T-cell (primary cell): ENCODE measurements at regions not wholly inside any gene's neighbourhood (a gene's known extent, or its start where the extent isn't known, plus 50 kb on each side); places are given as distances from the start of the nearest gene placed in this dataset.

Experiments used
- ATAC-seq, 4 experiments: fragments of 200-7000 bp in 3 of 4; fragments of 150-1000 bp in 1 of 4; cut with Tn5 transposase; replicated peaks in 1 of 4; 1 replicate in 3 of 4; 2 replicates in 1 of 4; pipeline ENCODE4 v1.10.0; 2021; ENCODE audit warnings: moderate library complexity in 3 of 4, mild to moderate bottlenecking in 2 of 4, moderate number of reproducible peaks in 1 of 4
- CTCF ChIA-PET, 2 donors: fragments of 300-600 bp; sonication (Branson Sonifier 250); formaldehyde crosslinking; loops; one replicate each; lab custom pipeline; 2022; ENCODE audit warnings: antibody characterized with exemption in 2 of 2; lab: Charles Lee
- POLR2A ChIA-PET, 2 donors: fragments of 300-600 bp; sonication (Branson Sonifier 250); formaldehyde crosslinking; loops; one replicate each; lab custom pipeline; 2022; ENCODE audit warnings: antibody characterized with exemption in 2 of 2; lab: Charles Lee
- DNase-seq, 35 experiments: peaks; one replicate each; pipeline versions ENCODE4 v3.0.0 to v3.0.0-alpha.2; 2013 to 2023
- H3K27ac ChIP-seq: one replicate; pipeline ENCODE4 v1.5.1; 2013; ENCODE audit warnings: low read length
- H3K27me3 ChIP-seq, 2 experiments: replicated peaks in 1 of 2; 1 replicate in 1 of 2; 2 replicates in 1 of 2; pipeline versions ENCODE4 v1.6.1 to v1.7.0; 2013; ENCODE audit warnings: low read length in 1 of 2, mixed read lengths in 1 of 2; ENCODE audit not compliant: control insufficient read depth in 2 of 2, insufficient read depth in 2 of 2; ENCODE audit errors: extremely low read depth in 1 of 2
- H3K36me3 ChIP-seq, 2 donors: 1 replicate in 1 of 2; 2 replicates in 1 of 2; pipeline versions ENCODE4 v1.6.1 to v1.7.0; 2013; ENCODE audit warnings: low read length in 1 of 2; ENCODE audit not compliant: control insufficient read depth in 2 of 2, insufficient read depth in 1 of 2; ENCODE audit errors: extremely low read depth in 1 of 2
- H3K4me1 ChIP-seq, 2 experiments: 1 replicate in 1 of 2; 2 replicates in 1 of 2; pipeline versions ENCODE4 v1.6.1 to v1.7.0; 2013; ENCODE audit warnings: low read length in 2 of 2, mixed read lengths in 1 of 2; ENCODE audit not compliant: insufficient read depth in 2 of 2, control insufficient read depth in 1 of 2; ENCODE audit errors: extremely low read depth in 1 of 2
- H3K4me3 ChIP-seq, 2 donors: 1 replicate in 1 of 2; 2 replicates in 1 of 2; pipeline versions ENCODE4 v1.5.1 to v1.7.0; 2013; ENCODE audit warnings: mild to moderate bottlenecking in 2 of 2, low read length in 1 of 2, moderate library complexity in 1 of 2; ENCODE audit not compliant: control insufficient read depth in 1 of 2; ENCODE audit errors: extremely low read depth in 1 of 2
- H3K9me3 ChIP-seq: 2 replicates; pipeline ENCODE4 v1.7.0; 2013
- H3K27ac Mint-ChIP-seq, 2 donors: one replicate each; pipeline ENCODE4 v1.8.0; 2020 to 2021; ENCODE audit warnings: mild to moderate bottlenecking in 2 of 2, mixed read lengths in 2 of 2
- H3K27me3 Mint-ChIP-seq, 2 donors: one replicate each; pipeline ENCODE4 v1.8.0; 2021 to 2022; ENCODE audit warnings: mixed read lengths in 2 of 2
- H3K36me3 Mint-ChIP-seq: one replicate; pipeline ENCODE4 v1.8.0; 2021; ENCODE audit warnings: mixed read lengths
- H3K4me1 Mint-ChIP-seq, 3 donors: one replicate each; pipeline ENCODE4 v1.8.0; 2020 to 2022; ENCODE audit warnings: mixed read lengths in 3 of 3, mild to moderate bottlenecking in 1 of 3
- H3K4me3 Mint-ChIP-seq, 3 donors: one replicate each; pipeline ENCODE4 v1.8.0; 2020 to 2022; ENCODE audit warnings: mild to moderate bottlenecking in 3 of 3, mixed read lengths in 3 of 3, moderate library complexity in 3 of 3
- H3K9me3 Mint-ChIP-seq, 3 donors: one replicate each; pipeline ENCODE4 v1.8.0; 2020 to 2022; ENCODE audit warnings: mixed read lengths in 3 of 3
- WGBS: methylation state at CpG from one replicate; pipeline ENCODE4 v1.1.5; 2013; ENCODE audit warnings: missing lambda C conversion rate; ENCODE audit not compliant: insufficient coverage; 5-methylcytosine and 5-hydroxymethylcytosine counted together

GRCh38 chr3:118036215-118036614, 998.4 kb downstream of the IGSF11 start:
- peaks cover 19 to 36% (median 33%) of the 10 kb centered on the region in 3 donors for H3K9me3 Mint-ChIP-seq
- Histone ChIP-seq H3K36me3 (no peaks in the 10 kb centered on the region), H3K4me3 (no peak overlapping the region), H3K27ac (no peak overlapping the region), H3K27me3 (no peaks in the 10 kb centered on the region), H3K9me3 (no peaks in the 10 kb centered on the region), H3K4me1 (no peaks in the 10 kb centered on the region)
- CTCF ChIA-PET, result no interaction called here
- no peaks in the 10 kb centered on the region for H3K27me3 Mint-ChIP-seq
- WGBS, result no CpG with 5 or more reads among the region's 1 CpG
- ATAC-seq (no peak), DNase-seq (no peak)
- H3K4me3 Mint-ChIP-seq, result no peak overlapping the region
- no peaks in the 10 kb centered on the region for H3K36me3 Mint-ChIP-seq
- no peak overlapping the region for H3K27ac Mint-ChIP-seq
- POLR2A ChIA-PET, result no interaction called here
- no peaks in the 10 kb centered on the region for H3K4me1 Mint-ChIP-seq

- no peak for DNase-seq
- CTCF ChIA-PET, result interaction anchor here in 1 of 2 donors (0.6 kb wide), 1 partner anchor 72 kb away, joined by 4 read pairs; no protein-coding TSS in a partner anchor
- no peaks in the 10 kb centered on the region for H3K4me1 ChIP-seq
- Mint-ChIP-seq H3K27ac (no peak overlapping the region), H3K27me3 (no peaks in the 10 kb centered on the region), H3K4me1 (no peaks in the 10 kb centered on the region), H3K9me3 (peaks cover 6 to 26% (median 20%) of the 10 kb centered on the region in 3 donors), H3K4me3 (no peak overlapping the region), H3K36me3 (no peaks in the 10 kb centered on the region)
- no peak for ATAC-seq
- H3K9me3 ChIP-seq, result no peaks in the 10 kb centered on the region
- H3K36me3 ChIP-seq, result no peaks in the 10 kb centered on the region
- no peaks in the 10 kb centered on the region for H3K27me3 ChIP-seq
- H3K27ac ChIP-seq, result no peak overlapping the region
- WGBS, result no CpG with 5 or more reads among the region's 1 CpG
- POLR2A ChIA-PET, result no interaction called here
- no peak overlapping the region for H3K4me3 ChIP-seq
These were observed 979.3 kb downstream of the IGSF11 start for GRCh38 chr3:118055381-118055780.

- H3K36me3 Mint-ChIP-seq, result no peaks in the 10 kb centered on the region
- H3K9me3 Mint-ChIP-seq, result peaks cover 6 to 24% (median 13%) of the 10 kb centered on the region in 3 donors
- Histone ChIP-seq H3K4me1 (no peaks in the 10 kb centered on the region), H3K9me3 (no peaks in the 10 kb centered on the region), H3K27ac (no peak overlapping the region), H3K4me3 (no peak overlapping the region), H3K36me3 (no peaks in the 10 kb centered on the region), H3K27me3 (no peaks in the 10 kb centered on the region)
- no peak for ATAC-seq
- H3K27ac Mint-ChIP-seq, result no peak overlapping the region
- 60% methylated on average over 1 of the region's 1 CpG for WGBS
- no peaks in the 10 kb centered on the region for H3K27me3 Mint-ChIP-seq
- ChIA-PET CTCF (no interaction called here), POLR2A (no interaction called here)
- no peak overlapping the region for H3K4me3 Mint-ChIP-seq
- DNase-seq, result no peak
- H3K4me1 Mint-ChIP-seq, result no peaks in the 10 kb centered on the region
These were observed 977.6 kb downstream of the IGSF11 start for GRCh38 chr3:118057086-118057485.

- Mint-ChIP-seq H3K36me3 (no peaks in the 10 kb centered on the region), H3K27me3 (no peaks in the 10 kb centered on the region), H3K9me3 (peaks cover 6 to 26% (median 13%) of the 10 kb centered on the region in 3 donors), H3K27ac (no peak overlapping the region), H3K4me3 (no peak overlapping the region), H3K4me1 (no peaks in the 10 kb centered on the region)
- Histone ChIP-seq H3K27me3 (no peaks in the 10 kb centered on the region), H3K36me3 (no peaks in the 10 kb centered on the region), H3K27ac (no peak overlapping the region), H3K4me1 (no peaks in the 10 kb centered on the region), H3K4me3 (no peak overlapping the region), H3K9me3 (no peaks in the 10 kb centered on the region)
- DNase-seq (no peak), ATAC-seq (no peak)
- POLR2A ChIA-PET, result no interaction called here
- CTCF ChIA-PET, result no interaction called here
These were observed 975.5 kb downstream of the IGSF11 start for GRCh38 chr3:118059096-118059495.

GRCh38 chr3:118067439-118067838, 967.2 kb downstream of the IGSF11 start:
- no peak overlapping the region for H3K4me3 ChIP-seq
- no peaks in the 10 kb centered on the region for H3K4me1 ChIP-seq
- no peak for ATAC-seq
- no peaks in the 10 kb centered on the region for H3K27me3 Mint-ChIP-seq
- H3K4me1 Mint-ChIP-seq, result no peaks in the 10 kb centered on the region
- H3K27me3 ChIP-seq, result no peaks in the 10 kb centered on the region
- CTCF ChIA-PET, result no interaction called here
- H3K36me3 ChIP-seq, result no peaks in the 10 kb centered on the region
- no peak overlapping the region for H3K27ac Mint-ChIP-seq
- 71% methylated on average over 1 of the region's 4 CpGs for WGBS
- no peak overlapping the region for H3K4me3 Mint-ChIP-seq
- no peaks in the 10 kb centered on the region for H3K9me3 ChIP-seq
- H3K27ac ChIP-seq, result no peak overlapping the region
- no peak for DNase-seq
- H3K9me3 Mint-ChIP-seq, result peaks cover 0 to 39% (median 22%) of the 10 kb centered on the region in 3 donors
- POLR2A ChIA-PET, result no interaction called here
- no peaks in the 10 kb centered on the region for H3K36me3 Mint-ChIP-seq

GRCh38 chr3:118075873-118076272, 958.8 kb downstream of the IGSF11 start:
- WGBS, result 64% methylated on average over 3 of the region's 6 CpGs
- Mint-ChIP-seq H3K4me1 (no peaks in the 10 kb centered on the region), H3K4me3 (no peak overlapping the region), H3K27ac (no peak overlapping the region), H3K9me3 (peaks cover 7 to 29% (median 15%) of the 10 kb centered on the region in 3 donors), H3K27me3 (no peaks in the 10 kb centered on the region), H3K36me3 (no peaks in the 10 kb centered on the region)
- DNase-seq (no peak), ATAC-seq (no peak)
- Histone ChIP-seq H3K27ac (no peak overlapping the region), H3K4me1 (no peaks in the 10 kb centered on the region), H3K9me3 (no peaks in the 10 kb centered on the region), H3K4me3 (no peak overlapping the region), H3K27me3 (no peaks in the 10 kb centered on the region), H3K36me3 (no peaks in the 10 kb centered on the region)
- POLR2A ChIA-PET, result no interaction called here
- CTCF ChIA-PET, result no interaction called here

GRCh38 chr3:118077332-118077731, 957.3 kb downstream of the IGSF11 start:
- Histone ChIP-seq H3K27me3 (no peaks in the 10 kb centered on the region), H3K36me3 (no peaks in the 10 kb centered on the region), H3K4me3 (no peak overlapping the region), H3K9me3 (no peaks in the 10 kb centered on the region), H3K4me1 (no peaks in the 10 kb centered on the region), H3K27ac (no peak overlapping the region)
- Mint-ChIP-seq H3K4me3 (no peak overlapping the region), H3K4me1 (no peaks in the 10 kb centered on the region), H3K27ac (no peak overlapping the region), H3K36me3 (no peaks in the 10 kb centered on the region), H3K9me3 (peaks cover 13 to 23% (median 13%) of the 10 kb centered on the region in 3 donors), H3K27me3 (no peaks in the 10 kb centered on the region)
- no CpG with 5 or more reads among the region's 1 CpG for WGBS
- CTCF ChIA-PET, result no interaction called here
- POLR2A ChIA-PET, result no interaction called here
- ATAC-seq, result no peak
- DNase-seq, result no peak
